ENCODE measurements at regions not wholly inside any gene's neighbourhood (a gene's known extent, or its start where the extent isn't known, plus 50 kb on each side); places are given as distances from the start of the nearest gene placed in this dataset.
"Not testable (repeated sequence)": the region's sequence is repeated elsewhere in the genome, so short reads cannot be mapped to it uniquely, and the experiment has no call there.

- DNase-seq, result no peak
Measured at GRCh38 chr18:76720683-76721082, 101.7 kb upstream of the ZNF236 start.

GRCh38 chr18:76715012-76715610 is 107.2 kb upstream of the ZNF236 start:
- no peak for DNase-seq

- DNase-seq, result no peak
Measured at GRCh38 chr18:76713432-76713831, 108.9 kb upstream of the ZNF236 start.

GRCh38 chr18:76712511-76713140 is 109.7 kb upstream of the ZNF236 start:
- no peak for DNase-seq

- DNase-seq, result no peak
Measured at GRCh38 chr18:76710646-76711520, 111.5 kb upstream of the ZNF236 start.

GRCh38 chr18:76709659-76710645 is 112.4 kb upstream of the ZNF236 start:
- DNase-seq, result peak; percentile 27

GRCh38 chr18:76708722-76709353 is 113.5 kb upstream of the ZNF236 start:
- no peak for DNase-seq

- DNase-seq, result no peak
Measured at GRCh38 chr18:76708071-76708721, 114.2 kb upstream of the ZNF236 start.

GRCh38 chr18:76707534-76707933 is 114.8 kb upstream of the ZNF236 start:
- no peak for DNase-seq

GRCh38 chr18:76704589-76704988 is 117.8 kb upstream of the ZNF236 start:
- DNase-seq, result not testable (repeated sequence)

- no peak for DNase-seq
Measured at GRCh38 chr18:76699923-76700322, 122.4 kb upstream of the ZNF236 start.

- DNase-seq, result no peak
Measured at GRCh38 chr18:76697441-76697901, 124.9 kb upstream of the ZNF236 start.

- DNase-seq, result no peak
Measured at GRCh38 chr18:76691800-76692199, 130.6 kb upstream of the ZNF236 start.

- no peak for DNase-seq
Measured at GRCh38 chr18:76689646-76690264, 132.6 kb upstream of the ZNF236 start.

GRCh38 chr18:76688724-76689472 is 133.5 kb upstream of the ZNF236 start:
- no peak for DNase-seq

GRCh38 chr18:76687304-76687962 is 134.9 kb upstream of the ZNF236 start:
- no peak for DNase-seq

GRCh38 chr18:76686737-76687231 is 135.6 kb upstream of the ZNF236 start:
- DNase-seq, result no peak

- no peak for DNase-seq
Measured at GRCh38 chr18:76685860-76686259, 136.5 kb upstream of the ZNF236 start.

- no peak for DNase-seq
Measured at GRCh38 chr18:76685402-76685801, 137.0 kb upstream of the ZNF236 start.

- DNase-seq, result no peak
Measured at GRCh38 chr18:76684265-76684664, 138.1 kb upstream of the ZNF236 start.

Data from activated effector memory CD4-positive, alpha-beta T cell treated with Interleukin-2 at 50 U/mL for 16 hours (primary cell).